ENCODE measurements at regions not wholly inside any gene's neighbourhood (a gene's known extent, or its start where the extent isn't known, plus 50 kb on each side); places are given as distances from the start of the nearest gene placed in this dataset.
"Not testable (repeated sequence)": the region's sequence is repeated elsewhere in the genome, so short reads cannot be mapped to it uniquely, and the experiment has no call there.

DNA sequence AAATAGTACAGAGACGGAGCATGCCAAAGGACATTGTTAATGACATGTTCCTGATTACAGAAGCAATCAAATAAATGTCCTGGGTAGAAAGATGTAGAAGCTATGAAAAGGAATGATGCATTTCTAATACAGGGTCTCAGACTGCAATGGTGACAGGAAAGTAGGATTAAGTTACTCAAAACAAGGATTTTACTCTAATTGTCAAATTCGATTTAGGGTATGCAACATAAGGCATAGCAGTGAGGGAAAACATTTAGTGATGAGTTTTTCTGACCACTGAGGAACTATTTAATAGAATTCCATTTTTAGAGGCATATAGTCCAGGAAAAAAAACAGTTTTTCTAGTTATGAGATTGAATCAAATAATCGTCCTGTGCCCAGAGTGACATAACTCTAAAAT lies 715.1 kb upstream of the ACO1 start:
- DNase-seq, result no peak

DNA sequence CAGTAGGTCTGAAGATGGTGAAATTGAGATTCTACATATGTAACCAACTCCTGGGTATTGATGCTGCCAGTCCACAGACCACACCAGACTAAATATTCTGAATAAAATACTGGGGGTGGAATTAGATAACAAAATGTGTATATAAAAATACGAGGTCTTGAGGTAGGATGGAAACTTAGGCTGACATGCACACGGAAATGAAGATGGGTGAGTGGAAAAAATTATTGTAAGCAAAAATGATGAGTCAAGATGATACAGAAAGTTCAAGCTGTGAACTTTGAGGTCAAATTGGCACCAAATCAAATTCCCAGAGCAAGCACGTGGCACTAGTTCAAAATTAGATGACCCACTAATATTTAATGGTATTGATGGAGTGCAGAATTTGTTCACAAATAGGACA lies 713.4 kb upstream of the ACO1 start:
- no peak for DNase-seq

DNA sequence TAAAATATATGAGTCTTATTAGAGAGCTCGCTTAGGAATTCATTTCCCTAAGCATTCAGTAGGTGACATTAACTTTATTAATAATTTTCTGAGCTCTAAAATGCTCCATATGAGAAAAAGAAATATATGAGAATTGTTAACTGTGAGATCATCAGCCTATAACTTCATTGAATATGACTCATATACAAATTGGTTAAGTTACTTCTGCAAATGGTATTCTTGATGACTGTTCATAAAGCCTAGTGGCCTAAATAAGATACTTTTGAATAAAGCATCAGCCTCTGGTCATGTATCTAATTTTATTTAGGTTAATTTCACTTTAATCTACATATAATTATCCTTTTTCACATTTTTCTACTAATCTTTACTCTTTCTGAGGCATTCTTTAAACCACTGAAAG lies 710.2 kb upstream of the ACO1 start:
- no peak for DNase-seq

DNA sequence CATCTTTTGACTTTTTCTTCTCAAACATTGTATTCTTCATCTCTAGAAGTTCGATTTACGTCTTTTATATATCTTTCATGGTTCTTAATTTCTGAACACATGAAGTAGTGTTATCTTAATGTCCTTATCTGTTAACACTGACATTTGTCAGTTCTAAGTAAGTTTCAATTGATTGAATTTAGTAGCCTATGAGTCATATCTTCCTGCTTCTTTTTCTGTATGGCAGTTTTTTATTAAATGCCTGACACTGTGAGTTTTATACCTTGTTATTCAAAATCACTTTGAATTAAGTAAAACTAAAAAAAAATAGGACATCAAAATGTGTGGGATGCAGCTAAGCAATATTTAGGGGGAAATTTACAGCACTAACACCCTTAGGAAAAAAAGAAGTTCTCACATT lies 707.0 kb upstream of the ACO1 start:
- DNase-seq, result no peak

DNA sequence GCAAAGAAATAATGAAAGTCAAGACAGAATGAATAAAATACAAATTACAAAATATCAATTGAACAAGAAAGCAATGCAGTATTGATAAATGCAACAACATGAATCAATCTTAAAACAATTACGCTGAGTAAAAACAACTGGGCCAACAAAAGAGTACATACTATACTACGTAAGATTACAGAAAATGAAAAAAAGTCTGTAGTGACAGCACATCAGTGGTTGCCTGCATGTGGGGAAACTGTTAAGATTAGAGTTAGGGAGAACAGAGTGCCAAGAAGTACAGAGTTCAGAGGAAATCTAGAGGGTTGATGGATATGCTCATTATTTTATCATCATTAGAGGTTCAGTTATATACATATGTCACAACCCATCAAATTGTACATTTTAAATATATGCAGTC lies 706.6 kb upstream of the ACO1 start:
- no peak for DNase-seq

DNA sequence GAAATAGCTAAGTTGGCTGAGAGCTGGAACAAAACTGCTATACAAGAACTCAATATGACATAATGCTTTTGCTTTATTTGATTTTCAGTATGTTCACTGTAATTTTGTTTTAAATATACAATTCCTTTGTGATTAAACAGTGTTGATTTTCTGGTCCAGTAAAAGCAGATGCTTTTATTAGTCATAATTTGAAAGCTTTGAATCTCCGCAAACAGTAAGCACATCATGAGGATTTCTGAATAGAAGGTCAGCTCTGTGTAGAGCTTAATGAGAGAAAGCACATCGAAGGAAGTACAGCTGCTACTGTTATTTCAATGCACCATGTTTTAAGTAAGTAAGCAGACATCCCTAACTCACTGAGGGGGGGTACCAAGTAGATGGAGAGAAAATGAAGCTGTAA lies 701.3 kb upstream of the ACO1 start:
- DNase-seq, result no peak

DNA sequence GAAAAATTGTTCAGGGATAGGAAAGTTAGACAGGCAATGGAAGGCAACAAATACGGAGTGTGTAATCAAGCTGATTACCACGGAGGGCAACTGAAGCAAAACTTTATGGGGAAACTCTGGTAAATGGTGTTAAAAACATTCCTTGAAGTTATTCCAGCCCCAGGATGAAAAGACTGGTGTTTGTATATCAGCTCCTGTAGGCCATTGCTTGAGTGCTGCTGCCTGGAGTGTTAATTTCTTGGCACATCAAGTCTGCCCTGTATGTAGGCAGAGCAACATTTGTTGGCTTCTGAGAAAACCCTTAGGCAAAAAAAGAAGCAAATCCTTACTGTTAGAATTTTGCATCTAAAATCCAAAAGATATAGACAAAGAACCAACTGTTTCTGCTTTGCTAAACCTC lies 686.5 kb upstream of the ACO1 start:
- DNase-seq, result no peak

DNA sequence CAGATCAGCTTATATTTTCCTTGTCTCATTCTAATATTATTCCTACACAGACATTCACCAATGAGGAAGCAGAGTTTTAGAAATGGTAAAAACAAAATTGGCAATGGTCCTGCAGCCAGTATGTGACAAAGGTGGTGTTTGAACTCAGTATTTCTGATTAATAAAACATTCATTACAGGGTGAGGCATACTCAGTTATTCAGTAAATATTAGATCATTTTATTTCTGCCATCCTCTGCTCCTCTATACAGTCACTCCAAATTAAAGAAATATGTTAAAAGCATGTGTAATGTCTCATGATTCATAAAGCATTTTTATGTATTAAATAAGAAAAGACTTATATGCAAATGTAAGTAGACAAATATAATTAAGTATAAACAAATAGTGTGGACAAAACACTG lies 684.6 kb upstream of the ACO1 start:
- DNase-seq, result no peak

DNA sequence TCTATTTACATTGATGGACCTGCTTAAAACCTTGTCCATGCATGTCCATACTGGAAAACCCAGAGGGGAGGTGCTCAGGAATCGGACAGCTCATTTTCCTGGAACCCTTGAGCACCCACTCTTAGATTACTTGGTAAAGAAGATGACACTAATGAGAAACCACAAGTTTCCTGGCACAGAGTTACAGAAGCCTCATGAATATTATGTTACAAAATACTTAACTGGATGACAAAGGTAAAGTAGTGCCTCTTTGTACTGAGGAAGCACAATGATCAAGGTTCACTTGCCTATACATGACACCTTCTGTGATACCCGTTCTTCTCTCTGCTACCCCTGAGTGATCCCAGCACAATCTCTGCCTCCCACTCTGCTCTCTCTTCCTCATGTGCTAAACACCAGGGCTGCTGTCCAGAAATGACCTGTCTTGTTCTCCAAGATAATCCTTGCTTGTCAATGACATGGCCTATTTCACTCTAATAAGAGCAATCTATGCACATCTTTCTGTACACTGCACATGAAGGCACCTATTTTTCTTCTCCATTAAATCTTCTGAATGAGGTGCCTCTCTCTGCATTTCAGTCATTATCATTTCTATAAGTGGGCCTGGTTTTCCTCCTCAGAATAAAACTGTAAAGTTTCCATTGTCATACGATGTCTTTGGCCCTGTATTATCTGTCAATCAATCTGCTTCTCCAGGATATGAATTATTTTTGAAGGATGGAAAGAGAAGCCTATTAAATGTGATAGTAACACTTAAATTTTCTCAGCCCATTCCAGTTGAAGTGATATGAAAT lies 684.0 kb upstream of the ACO1 start:
- no peak for DNase-seq

DNA sequence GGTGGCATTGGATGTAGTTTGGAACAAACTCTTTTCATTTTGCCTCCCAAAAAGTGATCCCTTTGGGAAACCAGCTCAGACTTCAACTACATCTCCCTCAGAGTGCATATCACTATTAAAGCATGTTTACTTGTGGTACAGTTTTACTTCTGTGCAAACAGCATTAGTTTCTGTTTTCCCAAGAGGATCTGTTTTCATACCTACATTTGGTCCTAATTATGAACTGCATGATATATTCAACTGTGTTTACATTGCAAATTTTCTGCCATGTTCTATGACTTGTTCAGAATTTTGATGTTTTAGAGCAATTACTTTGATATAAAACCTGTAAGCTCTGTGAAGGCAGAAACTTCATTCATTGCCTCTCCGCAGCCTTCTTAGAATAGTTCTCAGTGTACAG lies 681.5 kb upstream of the ACO1 start:
- DNase-seq, result no peak

DNA sequence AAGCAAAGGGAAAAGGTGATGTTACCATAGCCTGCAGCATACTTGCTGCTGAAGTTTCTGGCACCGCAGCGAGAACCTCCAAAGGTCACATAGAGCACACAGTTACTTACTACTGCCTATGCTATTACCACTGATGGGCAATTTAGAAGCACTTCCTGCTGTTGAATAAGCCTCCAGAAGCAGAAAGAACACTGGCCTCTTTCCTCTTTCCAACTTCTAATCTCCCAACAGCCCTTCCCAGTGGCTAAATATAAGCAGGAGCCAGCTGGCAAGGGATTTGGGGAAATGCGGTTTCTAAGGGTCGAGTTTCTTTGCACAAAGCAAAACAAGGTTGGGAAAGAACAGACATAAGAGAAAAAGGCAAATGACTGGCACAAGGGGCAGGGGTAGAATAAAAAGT lies 669.2 kb upstream of the ACO1 start:
- DNase-seq, result no peak

DNA sequence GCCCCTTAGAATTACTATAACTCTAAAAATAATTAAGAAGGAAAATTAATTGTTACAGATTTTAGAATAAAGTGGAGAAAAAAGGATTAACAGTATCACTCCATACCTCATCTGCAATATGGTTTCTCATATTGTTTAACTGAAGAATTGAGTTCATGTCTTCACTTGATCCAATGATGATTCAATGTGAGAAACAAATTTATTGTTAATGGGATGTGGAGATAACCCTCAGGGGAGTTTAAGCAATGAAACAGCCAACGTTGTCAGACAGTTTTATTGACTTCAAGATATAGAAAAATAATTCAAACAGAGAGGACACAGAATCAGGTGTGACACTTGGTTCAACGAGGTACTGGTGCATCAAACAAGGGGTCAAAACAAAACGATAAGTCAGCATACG lies 665.2 kb upstream of the ACO1 start:
- no peak for DNase-seq

DNA sequence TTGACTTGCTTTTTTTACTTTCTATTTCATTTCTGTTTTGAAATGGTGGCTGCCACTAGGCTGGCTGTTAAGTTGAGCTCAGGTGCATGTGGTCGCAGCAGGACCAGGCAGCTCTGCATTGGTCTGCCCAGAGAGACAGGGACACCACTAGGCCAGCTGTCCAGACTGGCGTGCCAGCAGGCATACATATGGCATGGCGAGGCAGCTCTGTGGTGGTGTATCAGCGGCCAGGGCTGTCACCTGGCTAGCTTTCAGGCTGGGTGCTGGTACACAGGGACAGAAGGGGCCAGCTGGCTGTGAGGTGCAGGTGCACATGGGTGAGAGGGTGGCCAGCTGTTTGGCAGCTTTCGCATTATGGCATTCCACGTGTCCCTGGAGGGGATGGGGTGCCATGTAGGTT lies 654.0 kb upstream of the ACO1 start:
- no peak for DNase-seq

DNA sequence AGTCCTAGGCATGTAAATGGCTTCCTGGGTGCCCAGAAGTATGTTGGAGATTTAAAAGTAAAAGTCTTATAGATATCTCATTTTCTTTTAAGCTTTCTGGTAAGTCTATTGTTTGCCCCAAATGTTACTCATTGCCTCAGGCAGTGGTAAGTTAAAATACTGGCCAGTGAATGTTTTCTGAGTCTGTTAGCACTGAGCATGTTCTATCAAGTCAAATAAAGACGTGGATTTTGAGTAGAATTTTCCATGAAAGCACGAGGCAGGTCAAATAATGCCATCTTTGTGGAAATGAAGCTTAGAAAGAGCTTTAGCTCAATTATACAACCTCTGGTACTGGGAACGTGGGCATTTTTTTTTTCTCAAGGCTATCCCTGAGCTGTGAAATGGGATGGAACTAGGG lies 651.3 kb upstream of the ACO1 start:
- DNase-seq, result no peak

DNA sequence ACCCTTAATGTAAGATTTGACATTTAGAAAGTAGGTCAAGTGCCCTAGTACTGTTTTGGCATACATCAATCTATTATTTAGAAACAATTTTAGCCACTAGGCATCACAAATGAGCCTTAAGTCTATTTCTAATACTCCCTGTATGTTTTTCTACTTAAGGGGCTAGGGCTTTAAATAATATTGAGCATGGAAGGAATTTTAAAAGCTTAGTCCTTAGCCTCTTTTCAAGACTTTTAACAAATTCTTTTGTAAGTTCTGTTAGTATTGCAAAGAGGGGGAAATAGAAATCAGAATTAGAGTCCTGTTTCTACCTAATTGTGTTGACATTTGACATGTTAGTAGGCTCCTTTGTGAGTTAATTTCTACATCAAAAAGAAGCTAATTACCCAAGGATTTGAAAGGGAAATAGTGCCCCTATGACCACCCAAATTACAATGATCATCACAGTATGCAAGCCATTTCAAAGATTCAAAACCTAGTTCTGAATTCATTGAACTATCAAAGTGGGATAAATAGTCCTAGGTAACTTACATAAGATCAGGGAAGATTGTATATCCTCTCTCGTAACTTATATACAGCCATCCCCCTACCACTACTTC lies 647.8 kb upstream of the ACO1 start:
- no peak for DNase-seq

DNA sequence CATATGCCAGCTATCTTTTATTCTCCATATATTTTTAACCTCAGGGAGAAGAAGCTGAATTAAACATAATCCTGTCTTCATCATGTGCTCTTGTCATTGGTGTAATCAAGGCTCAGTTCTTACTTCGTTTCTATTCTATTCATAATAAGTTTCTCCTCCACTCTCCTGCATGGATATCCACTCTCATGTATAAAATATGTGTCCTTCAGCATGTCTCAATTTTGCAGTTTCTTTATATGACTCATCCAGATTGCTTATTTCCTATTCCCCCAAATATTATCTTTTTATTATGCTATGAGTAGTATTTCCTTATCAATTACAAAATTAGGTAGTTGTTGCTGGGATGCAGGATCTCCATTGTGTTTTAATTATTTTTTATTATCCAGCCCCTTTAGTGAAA lies 643.7 kb upstream of the ACO1 start:
- no peak for DNase-seq

DNA sequence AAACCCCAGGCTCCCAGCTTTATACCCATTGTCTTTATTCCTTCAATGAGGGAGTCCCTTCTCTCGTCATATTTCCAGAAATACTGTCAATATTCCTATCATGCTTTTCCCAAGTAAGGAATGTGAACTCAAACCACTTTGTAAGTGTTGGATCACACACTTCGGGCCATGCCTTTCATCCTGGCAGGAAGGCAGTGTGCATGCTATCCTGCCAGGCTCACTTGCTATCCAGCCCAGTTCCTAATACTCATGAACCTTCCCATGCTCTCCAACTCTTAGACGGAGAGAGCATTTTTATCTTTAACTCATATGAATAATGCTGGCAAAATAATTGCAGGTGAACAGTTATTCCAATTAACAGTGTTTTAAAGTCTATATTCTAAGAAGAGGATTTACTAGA lies 639.9 kb upstream of the ACO1 start:
- DNase-seq, result no peak

DNA sequence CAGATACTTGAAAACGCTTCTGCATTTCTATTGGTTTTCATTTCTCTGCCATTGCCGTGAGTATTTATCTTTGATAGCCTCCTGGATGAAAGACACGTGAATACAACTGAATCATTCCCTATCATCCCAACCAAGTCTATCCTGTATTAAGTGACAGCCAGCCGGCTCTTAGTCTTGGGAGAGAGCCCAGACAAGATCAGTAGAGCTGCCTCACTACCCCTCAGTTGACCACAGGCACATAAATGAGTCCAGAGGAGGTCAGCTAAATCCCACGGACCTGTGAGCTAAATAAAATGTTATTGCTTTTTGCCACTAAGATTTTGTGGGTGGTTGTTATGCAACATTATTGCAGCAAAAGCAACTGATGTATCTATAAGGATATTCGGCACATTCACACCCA lies 639.0 kb upstream of the ACO1 start:
- DNase-seq, result no peak

DNA sequence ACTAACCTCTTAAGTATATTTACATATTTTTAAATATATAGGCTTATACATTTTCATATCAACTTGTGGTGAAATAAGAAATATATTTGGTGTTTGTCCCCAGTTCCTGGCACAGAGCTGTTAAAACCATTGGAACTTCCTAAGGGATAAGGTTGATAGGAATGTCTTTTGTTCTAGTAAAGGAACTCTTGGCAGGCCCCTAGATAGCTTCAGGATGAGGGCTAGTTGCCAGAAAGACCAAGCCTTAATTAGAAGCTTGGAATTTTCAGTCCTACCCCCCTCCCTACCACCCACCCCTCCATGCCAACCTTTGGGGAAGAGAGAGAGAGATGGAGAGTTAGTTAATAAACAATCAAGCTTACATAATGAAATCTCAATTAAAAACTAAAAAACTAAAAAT lies 638.6 kb upstream of the ACO1 start:
- DNase-seq, result no peak

DNA sequence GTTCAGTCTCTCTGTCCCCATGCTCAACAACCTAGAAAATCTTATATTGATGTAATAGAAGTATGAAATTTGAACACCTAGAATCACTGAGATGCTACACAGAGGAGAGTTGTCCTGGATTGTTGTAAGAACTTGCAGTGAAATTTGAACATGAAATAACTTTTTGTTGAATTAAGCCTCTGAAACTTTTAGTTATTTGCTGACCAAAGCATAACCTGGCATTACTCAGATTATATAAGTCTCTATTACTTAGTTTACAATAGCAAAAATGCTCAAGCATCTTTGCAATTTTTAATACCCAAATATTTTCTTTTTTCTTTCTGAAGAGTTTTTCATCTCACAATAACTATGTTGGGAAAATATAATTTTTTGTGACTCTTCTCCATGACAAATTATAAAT lies 630.7 kb upstream of the ACO1 start:
- DNase-seq, result no peak

DNA sequence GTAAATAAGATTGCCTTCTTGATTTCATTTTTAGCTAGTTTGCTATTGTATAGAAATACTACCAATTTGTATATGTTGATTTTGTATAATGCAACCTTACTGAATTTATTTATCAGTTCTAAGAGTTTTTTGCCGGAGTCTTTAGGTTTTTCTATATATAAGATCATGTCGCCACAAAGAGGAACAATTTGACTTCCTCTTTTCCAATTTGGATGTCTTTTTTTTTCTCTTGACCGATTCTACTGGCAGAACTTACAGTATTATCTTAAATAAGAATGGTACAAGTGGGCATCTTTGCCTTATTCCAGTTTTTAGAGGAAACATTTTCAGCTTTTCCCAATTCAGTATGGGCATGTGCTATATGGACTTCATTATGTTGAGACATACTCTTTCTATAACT lies 624.7 kb upstream of the ACO1 start:
- peak in 2 of 4 experiments; percentile 13 to 16 for DNase-seq

DNA sequence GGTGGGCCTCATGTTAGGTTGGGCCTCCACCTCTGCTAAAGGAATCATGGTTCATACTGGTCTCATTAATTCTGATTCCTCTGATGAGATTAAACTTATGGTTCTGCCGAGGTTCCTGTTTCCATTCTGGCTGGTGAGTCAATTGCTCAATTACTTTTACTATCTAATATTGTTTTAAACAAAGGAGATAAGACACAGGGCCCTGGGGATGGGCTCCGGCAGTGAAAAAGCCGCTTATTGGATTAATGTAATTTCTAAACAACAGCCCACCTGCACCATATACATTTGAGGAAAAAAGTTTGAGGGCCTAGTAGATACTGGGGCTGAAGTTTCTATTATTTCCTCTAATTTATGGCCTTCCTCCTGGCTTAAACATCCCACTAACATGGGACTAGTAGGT lies 610.4 kb upstream of the ACO1 start:
- DNase-seq, result not testable (repeated sequence)

DNA sequence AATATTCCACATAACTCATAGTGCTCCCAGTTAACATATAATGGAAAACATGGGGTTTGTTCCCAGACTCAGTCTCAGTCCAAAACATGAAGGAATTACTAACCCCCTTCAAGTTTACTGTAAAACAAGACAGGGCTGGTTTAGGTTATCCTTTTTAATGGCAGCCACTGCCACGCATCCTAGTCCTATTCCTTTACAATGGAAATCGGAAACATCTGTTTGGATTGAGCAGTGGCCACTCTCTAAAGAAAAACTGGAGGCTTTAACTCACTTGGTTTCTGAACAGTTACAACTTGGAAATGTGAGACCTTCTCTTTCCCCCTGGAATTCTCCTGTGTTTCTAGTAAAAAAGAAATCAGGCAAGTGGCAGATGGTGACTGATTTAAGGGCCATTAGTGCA lies 609.9 kb upstream of the ACO1 start:
- no peak for DNase-seq

DNA sequence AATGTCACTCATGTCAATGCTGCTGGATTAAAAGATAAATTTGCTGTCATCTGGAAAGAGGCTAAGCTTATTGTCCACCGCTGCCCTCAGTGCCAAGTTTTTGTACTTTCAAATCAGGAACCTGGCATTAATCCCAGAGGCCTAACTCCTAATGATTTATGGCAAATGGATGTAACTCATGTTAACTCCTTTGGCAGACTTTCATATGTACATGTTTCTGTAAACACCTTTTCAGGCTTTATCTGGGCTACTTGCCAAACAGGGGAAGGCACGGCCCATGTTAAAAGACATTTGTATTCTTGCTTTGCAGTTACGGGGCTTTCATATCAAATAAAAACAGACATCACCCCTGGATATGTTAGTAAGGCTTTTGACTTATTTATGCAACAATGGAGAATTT lies 608.0 kb upstream of the ACO1 start:
- no peak for DNase-seq

DNA sequence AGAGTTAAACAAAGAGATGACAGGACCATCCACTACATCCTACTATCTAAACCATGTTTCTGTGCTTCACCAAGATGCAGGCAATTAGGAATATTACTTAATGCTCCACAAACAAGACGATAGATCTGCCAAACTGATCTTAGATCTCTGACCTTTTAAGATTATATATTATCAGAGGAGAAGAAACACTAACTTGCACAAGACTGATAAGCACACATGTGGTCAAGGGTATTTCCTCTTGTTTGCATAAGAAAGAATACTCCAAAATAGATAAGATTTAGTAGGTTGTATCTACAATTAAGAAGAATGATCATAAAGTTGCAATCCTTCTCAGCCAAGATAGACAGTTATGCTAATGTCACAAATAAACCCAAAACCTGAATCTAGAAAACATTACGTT lies 601.0 kb upstream of the ACO1 start:
- DNase-seq, result no peak

All from suppressor macrophage (primary cell).